ENCODE measurements at regions not wholly inside any gene's neighbourhood (a gene's known extent, or its start where the extent isn't known, plus 50 kb on each side); places are given as distances from the start of the nearest gene placed in this dataset.

- Histone ChIP-seq H3K27me3 (ENCODE audit: insufficient read depth, low read length) (no peaks in the 10 kb centered on the region), H3K4me3 (ENCODE audit: low read length) (no peak overlapping the region), H3K27ac (ENCODE audit: low read length) (no peak overlapping the region), H3K9me3 (ENCODE audit: insufficient read depth, low read depth, low read length) (no peaks in the 10 kb centered on the region), H3K9ac (ENCODE audit: low read depth, low read length) (no peak overlapping the region), H3K4me1 (ENCODE audit: insufficient read depth, low read length) (no peaks in the 10 kb centered on the region), H3K36me3 (ENCODE audit: insufficient read depth, low read depth, low read length) (no peaks in the 10 kb centered on the region)
Measured at GRCh38 chr7:153912211-153912610, 140.0 kb upstream of the DPP6 start.

- no peak overlapping the region for H3K9ac ChIP-seq (ENCODE audit: low read depth, low read length)
- no peaks in the 10 kb centered on the region for H3K27me3 ChIP-seq (ENCODE audit: insufficient read depth, low read length)
- no peaks in the 10 kb centered on the region for H3K4me1 ChIP-seq (ENCODE audit: insufficient read depth, low read length)
- no peak overlapping the region for H3K4me3 ChIP-seq (ENCODE audit: low read length)
- H3K27ac ChIP-seq (ENCODE audit: low read length), result no peak overlapping the region
- no peaks in the 10 kb centered on the region for H3K36me3 ChIP-seq (ENCODE audit: insufficient read depth, low read depth, low read length)
- H3K9me3 ChIP-seq (ENCODE audit: insufficient read depth, low read depth, low read length), result peaks cover 9% of the 10 kb centered on the region; the same call in 1 of the 2 replicates
Measured at GRCh38 chr7:153920126-153920525, 132.1 kb upstream of the DPP6 start.

- Histone ChIP-seq H3K27ac (ENCODE audit: low read length) (no peak overlapping the region), H3K27me3 (ENCODE audit: insufficient read depth, low read length) (no peaks in the 10 kb centered on the region), H3K4me1 (ENCODE audit: insufficient read depth, low read length) (no peaks in the 10 kb centered on the region), H3K4me3 (ENCODE audit: low read length) (no peak overlapping the region), H3K9ac (ENCODE audit: low read depth, low read length) (no peak overlapping the region), H3K9me3 (ENCODE audit: insufficient read depth, low read depth, low read length) (peaks cover 15% of the 10 kb centered on the region; the same call in 1 of the 2 replicates), H3K36me3 (ENCODE audit: insufficient read depth, low read depth, low read length) (no peaks in the 10 kb centered on the region)
Measured at GRCh38 chr7:153920897-153921296, 131.3 kb upstream of the DPP6 start.

- Histone ChIP-seq H3K27ac (ENCODE audit: low read length) (no peak overlapping the region), H3K4me3 (ENCODE audit: low read length) (no peak overlapping the region), H3K9me3 (ENCODE audit: insufficient read depth, low read depth, low read length) (peaks cover 15% of the 10 kb centered on the region; the same call in 1 of the 2 replicates), H3K27me3 (ENCODE audit: insufficient read depth, low read length) (no peaks in the 10 kb centered on the region), H3K36me3 (ENCODE audit: insufficient read depth, low read depth, low read length) (no peaks in the 10 kb centered on the region), H3K9ac (ENCODE audit: low read depth, low read length) (no peak overlapping the region), H3K4me1 (ENCODE audit: insufficient read depth, low read length) (no peaks in the 10 kb centered on the region)
Measured at GRCh38 chr7:153921408-153921807, 130.8 kb upstream of the DPP6 start.

GRCh38 chr7:153930696-153931095 lies 121.5 kb upstream of the DPP6 start:
- no peak overlapping the region for H3K27ac ChIP-seq (ENCODE audit: low read length)
- H3K36me3 ChIP-seq (ENCODE audit: insufficient read depth, low read depth, low read length), result no peaks in the 10 kb centered on the region
- no peak overlapping the region for H3K4me3 ChIP-seq (ENCODE audit: low read length)
- no peaks in the 10 kb centered on the region; the same call in 1 of the 2 replicates for H3K4me1 ChIP-seq (ENCODE audit: insufficient read depth, low read length)
- no peaks in the 10 kb centered on the region for H3K27me3 ChIP-seq (ENCODE audit: insufficient read depth, low read length)
- no peak overlapping the region for H3K9ac ChIP-seq (ENCODE audit: low read depth, low read length)
- H3K9me3 ChIP-seq (ENCODE audit: insufficient read depth, low read depth, low read length), result no peaks in the 10 kb centered on the region; the same call in 1 of the 2 replicates

GRCh38 chr7:153934048-153934447 lies 118.2 kb upstream of the DPP6 start:
- H3K36me3 ChIP-seq (ENCODE audit: insufficient read depth, low read depth, low read length), result no peaks in the 10 kb centered on the region
- no peak overlapping the region for H3K4me3 ChIP-seq (ENCODE audit: low read length)
- H3K9ac ChIP-seq (ENCODE audit: low read depth, low read length), result no peak overlapping the region
- H3K9me3 ChIP-seq (ENCODE audit: insufficient read depth, low read depth, low read length), result no peaks in the 10 kb centered on the region; the same call in 1 of the 2 replicates
- no peaks in the 10 kb centered on the region; the same call in 1 of the 2 replicates for H3K4me1 ChIP-seq (ENCODE audit: insufficient read depth, low read length)
- no peaks in the 10 kb centered on the region for H3K27me3 ChIP-seq (ENCODE audit: insufficient read depth, low read length)
- no peak overlapping the region for H3K27ac ChIP-seq (ENCODE audit: low read length)

- Histone ChIP-seq H3K9ac (ENCODE audit: low read depth, low read length) (no peak overlapping the region), H3K27ac (ENCODE audit: low read length) (no peak overlapping the region), H3K36me3 (ENCODE audit: insufficient read depth, low read depth, low read length) (no peaks in the 10 kb centered on the region), H3K4me1 (ENCODE audit: insufficient read depth, low read length) (no peaks in the 10 kb centered on the region; the same call in 1 of the 2 replicates), H3K27me3 (ENCODE audit: insufficient read depth, low read length) (no peaks in the 10 kb centered on the region), H3K9me3 (ENCODE audit: insufficient read depth, low read depth, low read length) (no peaks in the 10 kb centered on the region; the same call in 1 of the 2 replicates), H3K4me3 (ENCODE audit: low read length) (no peak overlapping the region)
Measured at GRCh38 chr7:153934629-153935028, 117.6 kb upstream of the DPP6 start.

GRCh38 chr7:153935095-153935494 lies 117.1 kb upstream of the DPP6 start:
- no peaks in the 10 kb centered on the region; the same call in 1 of the 2 replicates for H3K9me3 ChIP-seq (ENCODE audit: insufficient read depth, low read depth, low read length)
- H3K27me3 ChIP-seq (ENCODE audit: insufficient read depth, low read length), result no peaks in the 10 kb centered on the region
- H3K27ac ChIP-seq (ENCODE audit: low read length), result no peak overlapping the region

GRCh38 chr7:153938451-153938850 lies 113.7 kb upstream of the DPP6 start:
- peaks cover 5% of the 10 kb centered on the region; the same call in 1 of the 2 replicates for H3K4me1 ChIP-seq (ENCODE audit: insufficient read depth, low read length)
- no peak overlapping the region for H3K27ac ChIP-seq (ENCODE audit: low read length)
- H3K27me3 ChIP-seq (ENCODE audit: insufficient read depth, low read length), result no peaks in the 10 kb centered on the region
- no peaks in the 10 kb centered on the region for H3K9me3 ChIP-seq (ENCODE audit: insufficient read depth, low read depth, low read length)
- H3K36me3 ChIP-seq (ENCODE audit: insufficient read depth, low read depth, low read length), result no peaks in the 10 kb centered on the region
- H3K4me3 ChIP-seq (ENCODE audit: low read length), result no peak overlapping the region
- H3K9ac ChIP-seq (ENCODE audit: low read depth, low read length), result no peak overlapping the region

More at GRCh38 chr7:153935095-153935494, 117.1 kb upstream of the DPP6 start:
- H3K4me3 ChIP-seq (ENCODE audit: low read length), result no peak overlapping the region
- H3K4me1 ChIP-seq (ENCODE audit: insufficient read depth, low read length), result no peaks in the 10 kb centered on the region; the same call in 1 of the 2 replicates
- H3K9ac ChIP-seq (ENCODE audit: low read depth, low read length), result no peak overlapping the region
- no peaks in the 10 kb centered on the region for H3K36me3 ChIP-seq (ENCODE audit: insufficient read depth, low read depth, low read length)

GRCh38 chr7:153939177-153939576 lies 113.0 kb upstream of the DPP6 start:
- Histone ChIP-seq H3K4me3 (ENCODE audit: low read length) (no peak overlapping the region), H3K27me3 (ENCODE audit: insufficient read depth, low read length) (no peaks in the 10 kb centered on the region), H3K36me3 (ENCODE audit: insufficient read depth, low read depth, low read length) (no peaks in the 10 kb centered on the region), H3K9ac (ENCODE audit: low read depth, low read length) (no peak overlapping the region), H3K27ac (ENCODE audit: low read length) (no peak overlapping the region), H3K9me3 (ENCODE audit: insufficient read depth, low read depth, low read length) (no peaks in the 10 kb centered on the region), H3K4me1 (ENCODE audit: insufficient read depth, low read length) (peaks cover 12% of the 10 kb centered on the region; the same call in 1 of the 2 replicates)

- Histone ChIP-seq H3K9ac (ENCODE audit: low read depth, low read length) (no peak overlapping the region), H3K27me3 (ENCODE audit: insufficient read depth, low read length) (no peaks in the 10 kb centered on the region), H3K4me1 (ENCODE audit: insufficient read depth, low read length) (peaks cover 13% of the 10 kb centered on the region; the same call in 1 of the 2 replicates), H3K9me3 (ENCODE audit: insufficient read depth, low read depth, low read length) (no peaks in the 10 kb centered on the region), H3K36me3 (ENCODE audit: insufficient read depth, low read depth, low read length) (no peaks in the 10 kb centered on the region), H3K4me3 (ENCODE audit: low read length) (no peak overlapping the region), H3K27ac (ENCODE audit: low read length) (no peak overlapping the region)
Measured at GRCh38 chr7:153939654-153940053, 112.5 kb upstream of the DPP6 start.

- Histone ChIP-seq H3K36me3 (ENCODE audit: insufficient read depth, low read depth, low read length) (no peaks in the 10 kb centered on the region), H3K9ac (ENCODE audit: low read depth, low read length) (no peak overlapping the region), H3K27me3 (ENCODE audit: insufficient read depth, low read length) (no peaks in the 10 kb centered on the region), H3K4me1 (ENCODE audit: insufficient read depth, low read length) (peaks cover 13% of the 10 kb centered on the region; the same call in 1 of the 2 replicates), H3K9me3 (ENCODE audit: insufficient read depth, low read depth, low read length) (no peaks in the 10 kb centered on the region), H3K27ac (ENCODE audit: low read length) (no peak overlapping the region), H3K4me3 (ENCODE audit: low read length) (no peak overlapping the region)
Measured at GRCh38 chr7:153941061-153941460, 111.1 kb upstream of the DPP6 start.

Measured in iPS-20b (cell line).